Liver (tissue), 8 donors: ENCODE measurements at regions not wholly inside any gene's neighbourhood (a gene's known extent, or its start where the extent isn't known, plus 50 kb on each side); places are given as distances from the start of the nearest gene placed in this dataset.
A peak's percentile ranks its signal among the peaks of the same experiment; 100 is the strongest.

Experiments
- DNase-seq: peaks from one replicate; pipeline ENCODE4 v3.0.0-alpha.2; 2017; ENCODE audit warnings: low spot score
- H3K27ac ChIP-seq, 2 donors: one replicate each; pipeline ENCODE4 v1.7.0; 2013; ENCODE audit warnings: inconsistent platforms in 2 of 2, low read length in 2 of 2, control low read depth in 1 of 2, low read depth in 1 of 2, mild to moderate bottlenecking in 1 of 2
- H3K27me3 ChIP-seq, 4 donors: one replicate each; pipeline versions ENCODE4 v1.6.1 to v1.7.0; 2013; ENCODE audit warnings: low read length in 3 of 4, inconsistent platforms in 1 of 4, mild to moderate bottlenecking in 1 of 4, moderate library complexity in 1 of 4; ENCODE audit not compliant: control insufficient read depth in 4 of 4, insufficient read depth in 4 of 4
- H3K36me3 ChIP-seq, 4 donors: one replicate each; pipeline versions ENCODE4 v1.6.1 to v1.7.0; 2013; ENCODE audit warnings: low read length in 3 of 4, mild to moderate bottlenecking in 3 of 4, low read depth in 1 of 4, moderate library complexity in 1 of 4; ENCODE audit not compliant: control insufficient read depth in 4 of 4, insufficient read depth in 3 of 4
- H3K4me1 ChIP-seq, 4 donors: one replicate each; pipeline versions ENCODE4 v1.6.1 to v1.7.0; 2013; ENCODE audit warnings: low read length in 3 of 4, mild to moderate bottlenecking in 3 of 4, moderate library complexity in 1 of 4; ENCODE audit not compliant: control insufficient read depth in 4 of 4, insufficient read depth in 4 of 4
- H3K4me3 ChIP-seq, 3 donors: one replicate each; pipeline versions ENCODE4 v1.6.1 to v1.7.0; 2013; ENCODE audit warnings: low read length in 3 of 3, control low read depth in 1 of 3, low read depth in 1 of 3, mild to moderate bottlenecking in 1 of 3
- H3K9ac ChIP-seq, 2 donors: one replicate each; pipeline ENCODE4 v1.7.0; 2013; ENCODE audit warnings: low read length in 2 of 2, mild to moderate bottlenecking in 2 of 2, moderate library complexity in 2 of 2, control low read depth in 1 of 2, low read depth in 1 of 2
- H3K9me3 ChIP-seq, 4 donors: one replicate each; pipeline versions ENCODE4 v1.6.1 to v1.7.0; 2013; ENCODE audit warnings: low read length in 3 of 4; ENCODE audit not compliant: control insufficient read depth in 4 of 4
- CTCF ChIP-seq: fragments of 150-350 bp; IDR thresholded peaks from 2 replicates; pipeline ENCODE4 v1.5.1; 2017; ENCODE audit warnings: improper control_type of control experiment, low read depth, low read length; ENCODE audit not compliant: missing input control
- EGR1 ChIP-seq, 2 donors: IDR thresholded peaks; 2 replicates each; pipeline ENCODE4 v1.6.1; 2016 to 2018; ENCODE audit warnings: antibody characterized with exemption in 2 of 2, low read depth in 2 of 2
- FOXA1 ChIP-seq: IDR thresholded peaks from 2 replicates; pipeline ENCODE4 v1.6.1; 2016; ENCODE audit warnings: antibody characterized with exemption
- FOXA2 ChIP-seq: IDR thresholded peaks from 2 replicates; pipeline ENCODE4 v1.6.1; 2016; ENCODE audit warnings: antibody characterized with exemption
- GABPA ChIP-seq, 2 donors: IDR thresholded peaks in 1 of 2; conservative IDR thresholded peaks in 1 of 2; 2 replicates each; pipeline ENCODE4 v1.6.1; 2016; ENCODE audit warnings: antibody characterized with exemption in 2 of 2, mild to moderate bottlenecking in 1 of 2, moderate library complexity in 1 of 2
- HNF4A ChIP-seq, 2 donors: conservative IDR thresholded peaks; 2 replicates each; pipeline ENCODE4 v1.6.1; 2016; ENCODE audit warnings: antibody characterized with exemption in 2 of 2, mild to moderate bottlenecking in 2 of 2
- HNF4G ChIP-seq: IDR thresholded peaks from 2 replicates; pipeline ENCODE4 v1.6.1; 2016; ENCODE audit warnings: antibody characterized with exemption
- JUND ChIP-seq, 2 donors: IDR thresholded peaks; 2 replicates each; pipeline ENCODE4 v1.6.1; 2016; ENCODE audit warnings: antibody characterized with exemption in 2 of 2
- MAX ChIP-seq: IDR thresholded peaks from 2 replicates; pipeline ENCODE4 v1.6.1; 2016; ENCODE audit warnings: antibody characterized with exemption
- NR2F2 ChIP-seq: IDR thresholded peaks from 2 replicates; pipeline ENCODE4 v1.6.1; 2016; ENCODE audit warnings: antibody characterized with exemption
- RAD21 ChIP-seq, 2 donors: IDR thresholded peaks; 2 replicates each; pipeline ENCODE4 v1.6.1; 2016; ENCODE audit warnings: antibody characterized with exemption in 2 of 2, mild to moderate bottlenecking in 2 of 2
- REST ChIP-seq: IDR thresholded peaks from 2 replicates; pipeline ENCODE4 v1.6.1; 2016; ENCODE audit warnings: antibody characterized with exemption, mild to moderate bottlenecking
- RXRA ChIP-seq, 2 donors: IDR thresholded peaks; 2 replicates each; pipeline ENCODE4 v1.6.1; 2017 to 2018; ENCODE audit warnings: antibody characterized with exemption in 2 of 2, mild to moderate bottlenecking in 1 of 2
- SP1 ChIP-seq: IDR thresholded peaks from 2 replicates; pipeline ENCODE4 v1.6.1; 2018; ENCODE audit warnings: antibody characterized with exemption, mild to moderate bottlenecking
- TAF1 ChIP-seq: conservative IDR thresholded peaks from 2 replicates; pipeline ENCODE4 v1.6.1; 2016; ENCODE audit warnings: antibody characterized with exemption, mild to moderate bottlenecking
- YY1 ChIP-seq: IDR thresholded peaks from 2 replicates; pipeline ENCODE4 v1.6.1; 2016; ENCODE audit warnings: antibody characterized with exemption, mild to moderate bottlenecking
- ZBTB33 ChIP-seq: IDR thresholded peaks from 2 replicates; pipeline ENCODE4 v1.6.1; 2016; ENCODE audit warnings: antibody characterized with exemption
- WGBS: extraction: QIAGEN DNeasy Blood & Tissue Kit; methylation state at CpG from one replicate; pipeline ENCODE4 v1.1.7; 2013; 5-methylcytosine and 5-hydroxymethylcytosine counted together
- TF ChIP-seq, protein P1 (sequence below): IDR thresholded peaks from 2 replicates; pipeline ENCODE4 v1.6.1; 2016; ENCODE audit warnings: antibody characterized with exemption
- donor health status: healthy.
- donor health status: healthy.
- donor health status: healthy.
- donor health status: healthy.
- donor health status: healthy.

DNA sequence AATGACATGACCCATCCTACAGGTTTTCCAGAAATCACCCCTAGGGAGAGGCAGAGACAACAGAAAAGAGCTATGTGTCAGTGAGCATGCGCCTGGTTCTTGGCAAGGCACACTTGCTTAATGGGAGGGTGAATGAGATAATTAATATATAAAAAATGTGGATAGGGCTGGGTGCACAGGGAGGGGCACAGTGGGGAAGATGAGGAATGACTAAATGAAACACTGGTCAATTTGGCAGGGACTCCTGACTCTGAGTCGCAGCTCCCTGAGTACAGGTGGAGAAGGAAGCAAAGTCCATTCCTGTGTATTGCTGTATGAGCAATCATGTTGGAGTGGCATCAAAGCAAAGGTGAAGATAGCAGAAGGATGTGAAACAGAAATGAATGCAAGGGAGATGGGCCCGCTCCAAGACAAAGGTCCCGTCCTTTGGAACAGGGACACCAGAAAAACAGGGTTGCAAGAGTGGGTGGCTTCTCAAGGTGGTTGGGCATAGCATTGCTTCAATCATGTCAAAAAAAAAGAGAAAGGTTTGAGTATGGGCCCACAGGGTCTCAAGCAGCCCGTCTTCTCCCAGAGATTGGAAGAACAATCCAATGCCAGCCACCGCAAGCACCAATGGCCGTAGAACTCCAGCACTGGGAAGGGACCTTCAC is 278.4 kb upstream of the AGTR2 start (continued):
- no peak for TF ChIP-seq CTCF

DNA sequence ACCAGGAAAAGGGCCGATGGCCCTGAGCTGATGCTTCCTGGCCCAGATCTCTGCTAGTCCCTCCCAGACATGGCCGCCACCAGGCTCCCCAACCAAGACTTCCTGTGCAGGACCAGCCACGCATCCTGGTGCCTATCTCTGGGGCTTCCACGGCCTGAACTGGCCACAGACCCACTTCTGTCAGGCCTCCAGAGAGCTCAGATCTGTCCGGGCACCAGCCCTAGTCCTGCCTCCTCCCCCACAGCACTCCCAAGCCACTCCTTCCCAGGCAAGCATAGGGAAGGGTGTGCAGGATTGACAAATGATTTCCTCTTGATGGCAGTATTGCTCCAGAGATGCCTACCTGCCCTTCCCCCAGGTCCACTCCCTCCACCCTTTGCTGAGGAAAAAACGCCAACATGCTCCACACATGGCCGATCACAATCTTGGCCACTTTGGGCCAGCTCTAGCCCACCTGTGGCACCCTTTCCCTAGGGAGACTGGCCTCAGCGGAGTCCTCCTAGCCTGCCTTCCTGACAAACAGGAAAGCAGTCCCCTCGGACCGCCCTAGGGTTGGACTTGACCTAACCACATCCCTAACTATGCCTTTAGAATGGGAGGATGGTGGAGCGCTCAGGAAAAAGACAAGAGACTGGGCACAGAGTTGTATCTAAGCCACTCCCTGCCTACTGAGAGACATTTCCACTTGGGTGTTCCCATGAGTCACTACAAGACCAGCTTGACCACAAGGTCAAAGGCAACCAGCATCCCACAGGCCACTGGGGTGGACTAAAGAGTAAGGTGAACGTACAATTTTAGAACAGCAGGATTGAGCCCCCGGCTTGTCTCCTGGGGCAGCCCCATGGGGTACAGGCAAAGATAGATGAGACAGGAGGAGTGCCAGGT is 277.5 kb upstream of the AGTR2 start:
- no peaks in the 10 kb centered on the region for H3K36me3 ChIP-seq
- peaks cover 2 to 30% (median 25%) of the 10 kb centered on the region in 4 donors for H3K4me1 ChIP-seq
- DNase-seq, result no peak
- no peaks in the 10 kb centered on the region for H3K27me3 ChIP-seq
- H3K9me3 ChIP-seq, result no peaks in the 10 kb centered on the region
- no peak overlapping the region for H3K9ac ChIP-seq
- peak overlapping the region in 2 of 3 donors; percentile 45 to 60 for H3K4me3 ChIP-seq
- H3K27ac ChIP-seq, result peak overlapping the region; percentile 36 to 72
- 85% methylated on average over 13 of the region's 13 CpGs for WGBS
- no peak for TF ChIP-seq JUND (IDR thresholded peaks at IDR 0.05)
- TF ChIP-seq, protein P1, sequence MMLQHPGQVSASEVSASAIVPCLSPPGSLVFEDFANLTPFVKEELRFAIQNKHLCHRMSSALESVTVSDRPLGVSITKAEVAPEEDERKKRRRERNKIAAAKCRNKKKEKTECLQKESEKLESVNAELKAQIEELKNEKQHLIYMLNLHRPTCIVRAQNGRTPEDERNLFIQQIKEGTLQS, result peak; percentile 15
- TF ChIP-seq YY1, result no peak
- no peak for TF ChIP-seq MAX
- no peak for TF ChIP-seq TAF1
- no peak for TF ChIP-seq GABPA (IDR thresholded peaks at IDR 0.05 in 1 of 2, conservative IDR thresholded peaks at IDR 0.05 in 1 of 2)
- TF ChIP-seq FOXA2, result no peak
- no peak for TF ChIP-seq NR2F2
- TF ChIP-seq ZBTB33, result no peak
- no peak for TF ChIP-seq RXRA (IDR thresholded peaks at IDR 0.05)
- TF ChIP-seq RAD21 (IDR thresholded peaks at IDR 0.05), result peak; percentile 47 to 93
- TF ChIP-seq REST, result no peak
- no peak for TF ChIP-seq FOXA1
- peak; percentile 60 for TF ChIP-seq CTCF
- TF ChIP-seq HNF4A (conservative IDR thresholded peaks at IDR 0.05), result no peak
- peak; percentile 64 for TF ChIP-seq SP1
- TF ChIP-seq HNF4G, result no peak
- TF ChIP-seq EGR1 (IDR thresholded peaks at IDR 0.05; ENCODE audit: low read depth in 2 of 2), result no peak
